ENCODE measurements at regions not wholly inside any gene's neighbourhood (a gene's known extent, or its start where the extent isn't known, plus 50 kb on each side); places are given as distances from the start of the nearest gene placed in this dataset.

GRCh38 chr4:13900780-13901179, 273.3 kb upstream of the BOD1L1 start:
- H3K27me3 Mint-ChIP-seq = peaks cover 0 to 11% of the 10 kb centered on the region in 2 donors

GRCh38 chr4:13902146-13902545, 274.6 kb upstream of the BOD1L1 start:
- Histone ChIP-seq H3K4me1 (ENCODE audit: insufficient read depth, low read length) (no peaks in the 10 kb centered on the region), H3K27me3 (ENCODE audit: insufficient read depth, low read length, poor library complexity, severe bottlenecking) (no peaks in the 10 kb centered on the region), H3K36me3 (ENCODE audit: insufficient read depth, low read length) (no peaks in the 10 kb centered on the region), H3K9me3 (ENCODE audit: low read length) (no peaks in the 10 kb centered on the region), H3K27ac (ENCODE audit: low read depth, low read length) (no peak overlapping the region), H3K4me3 (ENCODE audit: low read length) (no peak overlapping the region)
- POLR2A ChIA-PET = no interaction called here
- H3K4me1 Mint-ChIP-seq = no peaks in the 10 kb centered on the region
- H3K27ac Mint-ChIP-seq = peak overlapping the region in 1 of 8 donors; percentile 4
- H3K9me3 Mint-ChIP-seq = peaks cover 0 to 3% (median 0%) of the 10 kb centered on the region in 5 donors
- H3K36me3 Mint-ChIP-seq = no peaks in the 10 kb centered on the region
- CTCF ChIA-PET = no interaction called here
- H3K27me3 Mint-ChIP-seq = peaks cover 0 to 11% of the 10 kb centered on the region in 2 donors
- no peak for DNase-seq
- H3K4me3 Mint-ChIP-seq = no peak overlapping the region

More at GRCh38 chr4:13900780-13901179, 273.3 kb upstream of the BOD1L1 start:
- Mint-ChIP-seq H3K36me3 (no peaks in the 10 kb centered on the region), H3K27ac (no peak overlapping the region), H3K4me3 (no peak overlapping the region), H3K9me3 (peaks cover 0 to 3% (median 0%) of the 10 kb centered on the region in 5 donors), H3K4me1 (no peaks in the 10 kb centered on the region)
- ChIA-PET POLR2A (no interaction called here), CTCF (no interaction called here)
- no peaks in the 10 kb centered on the region for H3K4me1 ChIP-seq (ENCODE audit: insufficient read depth, low read length)
- no peak overlapping the region for H3K27ac ChIP-seq (ENCODE audit: low read depth, low read length)
- no peaks in the 10 kb centered on the region for H3K36me3 ChIP-seq (ENCODE audit: insufficient read depth, low read length)
- no peak for DNase-seq
- no peaks in the 10 kb centered on the region for H3K27me3 ChIP-seq (ENCODE audit: insufficient read depth, low read length, poor library complexity, severe bottlenecking)
- H3K9me3 ChIP-seq (ENCODE audit: low read length) = no peaks in the 10 kb centered on the region
- no peak overlapping the region for H3K4me3 ChIP-seq (ENCODE audit: low read length)

GRCh38 chr4:13903061-13903460, 275.5 kb upstream of the BOD1L1 start:
- H3K36me3 ChIP-seq (ENCODE audit: insufficient read depth, low read length) = no peaks in the 10 kb centered on the region
- no peaks in the 10 kb centered on the region for H3K36me3 Mint-ChIP-seq
- H3K27ac ChIP-seq (ENCODE audit: low read depth, low read length) = no peak overlapping the region
- ChIA-PET CTCF (no interaction called here), POLR2A (no interaction called here)
- H3K4me1 ChIP-seq (ENCODE audit: insufficient read depth, low read length) = no peaks in the 10 kb centered on the region
- no peaks in the 10 kb centered on the region for H3K4me1 Mint-ChIP-seq
- peaks cover 0 to 7% of the 10 kb centered on the region in 2 donors for H3K27me3 Mint-ChIP-seq
- no peak overlapping the region for H3K4me3 ChIP-seq (ENCODE audit: low read length)
- no peak overlapping the region for H3K4me3 Mint-ChIP-seq
- H3K27ac Mint-ChIP-seq = no peak overlapping the region
- H3K27me3 ChIP-seq (ENCODE audit: insufficient read depth, low read length, poor library complexity, severe bottlenecking) = no peaks in the 10 kb centered on the region
- peaks cover 0 to 3% (median 0%) of the 10 kb centered on the region in 5 donors for H3K9me3 Mint-ChIP-seq
- DNase-seq = no peak
- H3K9me3 ChIP-seq (ENCODE audit: low read length) = no peaks in the 10 kb centered on the region

GRCh38 chr4:13903901-13904300, 276.4 kb upstream of the BOD1L1 start:
- Mint-ChIP-seq H3K4me1 (no peaks in the 10 kb centered on the region), H3K36me3 (no peaks in the 10 kb centered on the region), H3K27me3 (no peaks in the 10 kb centered on the region), H3K9me3 (peaks cover 0 to 3% (median 0%) of the 10 kb centered on the region in 5 donors), H3K4me3 (no peak overlapping the region), H3K27ac (no peak overlapping the region)
- POLR2A ChIA-PET = no interaction called here
- H3K36me3 ChIP-seq (ENCODE audit: insufficient read depth, low read length) = no peaks in the 10 kb centered on the region
- CTCF ChIA-PET = no interaction called here
- H3K27ac ChIP-seq (ENCODE audit: low read depth, low read length) = no peak overlapping the region
- H3K4me3 ChIP-seq (ENCODE audit: low read length) = no peak overlapping the region
- no peaks in the 10 kb centered on the region for H3K4me1 ChIP-seq (ENCODE audit: insufficient read depth, low read length)
- H3K9me3 ChIP-seq (ENCODE audit: low read length) = no peaks in the 10 kb centered on the region
- no peak for DNase-seq
- H3K27me3 ChIP-seq (ENCODE audit: insufficient read depth, low read length, poor library complexity, severe bottlenecking) = no peaks in the 10 kb centered on the region

GRCh38 chr4:13905543-13905942, 278.0 kb upstream of the BOD1L1 start:
- ChIA-PET CTCF (no interaction called here), POLR2A (no interaction called here)
- no peaks in the 10 kb centered on the region for H3K27me3 Mint-ChIP-seq
- H3K4me3 Mint-ChIP-seq = no peak overlapping the region
- Histone ChIP-seq H3K4me3 (ENCODE audit: low read length) (no peak overlapping the region), H3K9me3 (ENCODE audit: low read length) (no peaks in the 10 kb centered on the region), H3K4me1 (ENCODE audit: insufficient read depth, low read length) (no peaks in the 10 kb centered on the region), H3K36me3 (ENCODE audit: insufficient read depth, low read length) (no peaks in the 10 kb centered on the region), H3K27ac (ENCODE audit: low read depth, low read length) (no peak overlapping the region), H3K27me3 (ENCODE audit: insufficient read depth, low read length, poor library complexity, severe bottlenecking) (no peaks in the 10 kb centered on the region)
- no peaks in the 10 kb centered on the region for H3K4me1 Mint-ChIP-seq
- H3K36me3 Mint-ChIP-seq = no peaks in the 10 kb centered on the region
- DNase-seq = no peak
- H3K9me3 Mint-ChIP-seq = peaks cover 0 to 3% (median 0%) of the 10 kb centered on the region in 5 donors
- H3K27ac Mint-ChIP-seq = no peak overlapping the region

GRCh38 chr4:13906727-13907126, 279.2 kb upstream of the BOD1L1 start:
- H3K9me3 ChIP-seq (ENCODE audit: low read length) = no peaks in the 10 kb centered on the region
- Mint-ChIP-seq H3K9me3 (peaks cover 0 to 2% (median 0%) of the 10 kb centered on the region in 5 donors), H3K36me3 (no peaks in the 10 kb centered on the region), H3K4me1 (no peaks in the 10 kb centered on the region), H3K27me3 (no peaks in the 10 kb centered on the region), H3K4me3 (no peak overlapping the region), H3K27ac (no peak overlapping the region)
- CTCF ChIA-PET = no interaction called here
- H3K4me3 ChIP-seq (ENCODE audit: low read length) = no peak overlapping the region
- H3K36me3 ChIP-seq (ENCODE audit: insufficient read depth, low read length) = no peaks in the 10 kb centered on the region
- no peak for DNase-seq
- H3K4me1 ChIP-seq (ENCODE audit: insufficient read depth, low read length) = no peaks in the 10 kb centered on the region
- POLR2A ChIA-PET = no interaction called here
- H3K27me3 ChIP-seq (ENCODE audit: insufficient read depth, low read length, poor library complexity, severe bottlenecking) = no peaks in the 10 kb centered on the region
- H3K27ac ChIP-seq (ENCODE audit: low read depth, low read length) = no peak overlapping the region

- no peak overlapping the region for H3K4me3 ChIP-seq (ENCODE audit: low read length)
- H3K4me1 ChIP-seq (ENCODE audit: insufficient read depth, low read length) = no peaks in the 10 kb centered on the region
- no peaks in the 10 kb centered on the region for H3K9me3 ChIP-seq (ENCODE audit: low read length)
- Mint-ChIP-seq H3K4me1 (no peaks in the 10 kb centered on the region), H3K36me3 (no peaks in the 10 kb centered on the region), H3K4me3 (no peak overlapping the region), H3K27me3 (no peaks in the 10 kb centered on the region), H3K9me3 (peaks cover 0 to 2% (median 0%) of the 10 kb centered on the region in 5 donors), H3K27ac (no peak overlapping the region)
- no peaks in the 10 kb centered on the region for H3K27me3 ChIP-seq (ENCODE audit: insufficient read depth, low read length, poor library complexity, severe bottlenecking)
- CTCF ChIA-PET = no interaction called here
- DNase-seq = no peak
- no peak overlapping the region for H3K27ac ChIP-seq (ENCODE audit: low read depth, low read length)
- POLR2A ChIA-PET = no interaction called here
- H3K36me3 ChIP-seq (ENCODE audit: insufficient read depth, low read length) = no peaks in the 10 kb centered on the region
Measured at GRCh38 chr4:13907255-13907751, 279.8 kb upstream of the BOD1L1 start.

GRCh38 chr4:13908455-13908854, 280.9 kb upstream of the BOD1L1 start:
- Histone ChIP-seq H3K4me3 (ENCODE audit: low read length) (no peak overlapping the region), H3K36me3 (ENCODE audit: insufficient read depth, low read length) (no peaks in the 10 kb centered on the region), H3K9me3 (ENCODE audit: low read length) (no peaks in the 10 kb centered on the region), H3K4me1 (ENCODE audit: insufficient read depth, low read length) (no peaks in the 10 kb centered on the region), H3K27me3 (ENCODE audit: insufficient read depth, low read length, poor library complexity, severe bottlenecking) (no peaks in the 10 kb centered on the region), H3K27ac (ENCODE audit: low read depth, low read length) (no peak overlapping the region)
- H3K27ac Mint-ChIP-seq = peak overlapping the region in 1 of 8 donors; percentile 9
- peaks cover 0 to 2% (median 0%) of the 10 kb centered on the region in 5 donors for H3K9me3 Mint-ChIP-seq
- CTCF ChIA-PET = no interaction called here
- no peaks in the 10 kb centered on the region for H3K4me1 Mint-ChIP-seq
- H3K36me3 Mint-ChIP-seq = no peaks in the 10 kb centered on the region
- no peak for DNase-seq
- no peaks in the 10 kb centered on the region for H3K27me3 Mint-ChIP-seq
- H3K4me3 Mint-ChIP-seq = no peak overlapping the region
- POLR2A ChIA-PET = no interaction called here

- Mint-ChIP-seq H3K4me1 (no peaks in the 10 kb centered on the region), H3K4me3 (no peak overlapping the region), H3K9me3 (no peaks in the 10 kb centered on the region), H3K36me3 (no peaks in the 10 kb centered on the region), H3K27ac (no peak overlapping the region), H3K27me3 (no peaks in the 10 kb centered on the region)
- POLR2A ChIA-PET = no interaction called here
- H3K27me3 ChIP-seq (ENCODE audit: insufficient read depth, low read length, poor library complexity, severe bottlenecking) = no peaks in the 10 kb centered on the region
- no peaks in the 10 kb centered on the region for H3K36me3 ChIP-seq (ENCODE audit: insufficient read depth, low read length)
- H3K9me3 ChIP-seq (ENCODE audit: low read length) = no peaks in the 10 kb centered on the region
- CTCF ChIA-PET = no interaction called here
- H3K4me3 ChIP-seq (ENCODE audit: low read length) = no peak overlapping the region
- DNase-seq = no peak
- H3K27ac ChIP-seq (ENCODE audit: low read depth, low read length) = no peak overlapping the region
- no peaks in the 10 kb centered on the region for H3K4me1 ChIP-seq (ENCODE audit: insufficient read depth, low read length)
Measured at GRCh38 chr4:13910556-13910955, 283.0 kb upstream of the BOD1L1 start.

Measured in CD8-positive, alpha-beta memory T cell (primary cell).